Left renal cortex interstitium (tissue), 4 donors: ENCODE measurements at regions not wholly inside any gene's neighbourhood (a gene's known extent, or its start where the extent isn't known, plus 50 kb on each side); places are given as distances from the start of the nearest gene placed in this dataset.

Experiments
- DNase-seq, 4 donors: peaks; one replicate each; pipeline ENCODE4 v3.0.0-alpha.2; 2013; ENCODE audit warnings: low read depth in 4 of 4, low spot score in 2 of 4, missing footprints in 1 of 4

DNA sequence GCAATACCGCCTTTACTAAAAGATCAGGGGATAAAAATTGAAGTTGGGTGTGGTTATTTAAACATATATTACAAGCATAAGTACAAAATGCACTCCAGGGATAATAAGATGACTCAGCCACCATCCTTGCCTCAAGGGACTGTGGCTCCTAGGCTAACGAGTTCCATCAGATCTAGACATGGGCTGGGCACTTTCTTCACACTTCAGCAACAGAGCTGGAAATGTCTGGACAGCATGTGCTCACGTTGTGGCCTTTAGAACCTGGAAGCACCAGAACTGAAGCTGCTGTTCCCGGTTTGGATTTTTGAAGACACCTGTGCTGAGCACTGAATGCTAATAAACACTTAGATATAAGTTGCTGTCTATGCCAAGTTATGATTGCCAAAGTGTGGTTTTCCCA lies 384.2 kb upstream of the SALL3 start:
- DNase-seq = no peak

GRCh38 chr18:78595924-78596573 lies 383.6 kb upstream of the SALL3 start:
- no peak for DNase-seq

- DNase-seq = no peak
Measured at GRCh38 chr18:78596794-78597345, 382.7 kb upstream of the SALL3 start.

DNA sequence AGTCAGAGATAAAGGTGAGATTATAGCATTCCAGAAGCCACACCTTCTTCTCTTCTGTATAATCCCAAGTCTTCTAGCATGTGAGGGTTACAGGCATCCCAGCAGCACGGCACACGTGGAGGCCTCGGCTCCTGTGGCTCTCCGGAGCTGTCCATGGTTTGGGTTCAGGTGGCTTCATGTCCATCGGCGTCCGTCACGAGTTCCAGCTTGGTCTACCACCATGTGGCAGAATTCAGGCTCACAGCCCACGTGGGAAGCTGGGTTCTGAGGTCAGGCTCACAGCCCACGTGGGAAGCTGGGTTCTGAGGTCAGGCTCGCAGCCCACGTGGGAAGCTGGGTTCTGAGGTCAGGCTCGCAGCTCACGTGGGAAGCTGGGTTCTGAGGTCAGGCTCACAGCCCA lies 378.3 kb upstream of the SALL3 start:
- no peak for DNase-seq

DNA sequence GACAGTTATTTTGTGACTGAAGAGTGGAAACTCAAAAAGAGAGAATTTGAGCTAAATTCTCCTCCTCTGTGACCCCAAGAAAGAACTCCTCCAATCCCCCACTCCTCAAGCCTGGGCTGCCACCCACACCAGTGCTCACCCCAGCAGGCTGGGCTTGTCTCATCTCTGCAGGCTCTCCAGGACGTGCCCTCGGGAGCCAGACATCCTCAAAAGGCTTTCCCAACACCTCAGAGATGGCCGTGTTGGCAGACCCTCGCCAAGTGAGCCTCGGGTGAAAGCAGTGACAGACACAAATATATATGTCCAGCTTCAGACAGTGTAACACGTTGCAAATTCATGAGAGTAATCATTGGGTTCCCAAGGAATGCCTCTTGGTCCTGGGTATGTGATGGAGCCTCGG lies 377.7 kb upstream of the SALL3 start:
- DNase-seq = no peak

DNA sequence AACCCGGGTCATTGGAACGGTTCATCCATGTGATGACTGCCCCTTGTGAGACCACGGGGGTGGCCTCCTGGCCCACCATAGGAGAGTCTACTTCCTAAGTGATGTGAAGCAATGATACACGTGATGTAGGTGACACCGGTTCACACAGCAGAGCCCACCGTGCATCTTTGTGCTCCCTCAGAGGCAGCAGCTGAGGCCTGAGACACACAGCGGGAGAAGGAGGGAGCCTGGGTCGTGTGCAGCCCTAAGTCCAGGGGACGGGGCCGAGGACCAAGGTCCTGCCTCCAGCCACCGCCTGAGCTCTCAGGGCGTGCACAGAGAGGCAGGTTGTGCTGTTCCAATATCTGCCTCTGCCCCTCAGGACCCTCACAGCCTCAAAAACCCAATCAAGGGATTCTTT lies 377.2 kb upstream of the SALL3 start:
- no peak for DNase-seq

DNA sequence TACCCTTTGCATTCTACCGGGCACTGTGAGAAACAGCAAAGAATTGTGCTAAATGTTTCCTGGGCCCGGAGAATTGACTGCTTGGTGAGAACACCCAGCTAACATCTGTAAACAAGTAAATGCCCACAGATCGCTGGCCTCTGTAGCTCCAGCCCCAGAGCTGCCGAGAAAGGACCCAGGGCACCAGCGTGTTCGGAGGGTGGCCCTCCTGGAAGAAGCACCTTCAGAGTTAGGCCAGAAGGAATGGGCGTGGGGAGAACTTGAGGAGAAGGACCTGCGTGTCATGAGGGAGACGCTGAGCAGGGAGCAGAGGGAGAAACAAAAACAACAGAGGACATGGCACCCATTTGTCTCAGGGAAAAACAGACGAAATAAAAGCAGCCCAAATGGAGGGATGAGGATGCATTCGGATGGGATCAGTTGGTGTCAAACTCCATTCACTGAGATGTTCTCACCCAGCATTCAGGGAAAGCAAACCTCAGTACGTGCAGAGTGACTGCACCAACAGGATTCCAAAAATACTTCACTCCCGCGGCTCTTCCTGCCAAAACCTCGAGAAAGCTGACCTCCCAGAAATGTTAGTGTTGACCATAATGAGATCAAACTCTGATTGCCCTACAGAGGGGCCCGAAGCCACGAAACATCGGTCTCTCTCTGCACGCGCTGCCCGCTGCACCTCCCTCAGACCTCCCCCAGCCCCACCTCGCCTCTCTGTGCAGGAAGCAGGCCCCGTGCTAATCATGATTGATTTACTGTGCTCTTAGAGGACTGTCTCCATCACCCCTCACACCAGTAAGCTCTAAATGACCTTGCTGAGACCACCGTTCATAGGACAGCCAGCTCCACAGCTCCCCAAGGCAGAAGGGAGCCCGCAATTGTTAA lies 376.3 kb upstream of the SALL3 start:
- DNase-seq = no peak

DNA sequence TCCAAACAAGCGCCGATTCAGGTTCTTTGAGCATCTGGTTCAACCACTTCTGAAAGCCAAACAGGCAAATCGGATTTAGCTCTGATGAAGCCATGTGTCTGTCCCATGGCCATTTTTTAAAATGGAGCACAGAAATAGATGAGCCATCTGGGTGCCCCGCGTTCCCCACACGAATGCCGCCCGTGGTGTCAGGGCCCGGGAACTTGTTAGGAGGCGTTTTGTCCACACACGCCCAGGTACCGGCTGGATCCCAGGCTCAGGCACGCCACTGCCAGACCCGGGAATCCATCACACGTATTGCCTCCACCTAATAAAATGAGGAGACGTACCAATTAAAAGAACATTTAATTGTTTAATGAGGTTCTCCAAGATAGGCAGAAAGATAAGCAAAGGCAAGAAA lies 374.4 kb upstream of the SALL3 start:
- no peak for DNase-seq

DNA sequence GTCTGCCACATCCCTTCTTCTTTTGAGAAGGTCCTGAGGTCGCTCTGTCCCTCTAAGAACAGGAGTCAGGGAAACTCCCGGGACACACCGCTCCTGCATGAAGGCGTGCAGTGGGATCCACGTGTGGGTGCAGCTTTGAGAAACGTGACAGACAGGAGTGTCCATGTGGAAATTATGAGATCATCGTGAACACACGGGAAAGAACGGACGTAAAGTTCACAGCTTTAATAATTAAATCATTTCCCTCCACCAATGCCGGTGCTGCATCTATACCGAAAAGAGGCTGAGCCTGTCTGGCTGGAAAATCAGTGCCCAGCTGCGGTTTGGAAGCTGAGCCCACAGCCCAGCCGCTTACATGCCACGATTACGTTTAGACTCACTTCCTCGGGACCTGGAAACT lies 372.4 kb upstream of the SALL3 start:
- DNase-seq = no peak

GRCh38 chr18:78607784-78608183 lies 371.8 kb upstream of the SALL3 start:
- DNase-seq = no peak

DNA sequence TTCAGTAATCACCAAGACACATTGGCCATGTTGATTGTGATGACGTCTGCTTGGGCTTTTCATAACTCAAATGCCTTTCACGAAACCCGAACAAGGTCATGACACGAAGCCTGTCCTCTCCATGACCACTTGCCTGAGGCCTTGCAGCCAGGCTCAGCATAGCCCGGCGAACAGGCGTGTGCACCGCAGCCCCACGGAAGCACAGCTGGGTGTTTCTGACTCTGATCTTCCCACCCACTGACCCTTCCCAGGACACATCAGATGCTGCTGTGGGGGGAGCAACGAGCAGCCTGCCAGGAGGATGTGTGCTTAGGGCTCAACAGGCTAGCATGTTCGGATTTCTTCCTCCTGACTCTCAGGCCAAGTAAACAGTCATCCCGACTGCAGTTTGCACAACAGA lies 369.4 kb upstream of the SALL3 start:
- DNase-seq = no peak

DNA sequence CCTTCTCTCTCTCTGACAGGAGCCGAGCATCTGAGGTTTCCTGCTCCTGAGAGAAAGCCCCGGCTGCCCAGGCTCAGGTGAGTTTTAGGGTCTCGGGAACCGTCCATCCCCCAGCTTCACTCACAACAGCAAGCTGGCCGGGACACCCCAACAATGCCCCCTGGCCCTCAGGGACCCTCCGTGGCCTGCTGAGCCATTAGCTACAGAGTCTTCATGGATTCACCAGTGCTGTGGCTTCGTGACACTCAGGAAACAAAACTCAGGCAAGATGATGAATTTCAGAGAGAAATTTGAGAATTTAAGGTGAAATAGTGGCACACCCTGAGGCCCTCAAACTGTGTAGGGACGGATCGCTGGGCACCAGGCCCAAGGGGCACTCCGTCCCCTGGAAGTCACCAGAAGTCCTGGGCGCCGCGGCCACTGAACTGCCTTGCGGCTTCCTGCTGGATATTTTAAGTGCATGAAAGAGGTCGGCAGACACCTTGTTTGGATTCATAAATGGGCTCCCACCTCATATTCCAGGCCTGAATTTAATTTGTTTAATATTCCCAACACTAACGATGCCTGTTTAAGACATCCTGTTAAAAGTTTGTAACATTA lies 368.3 kb upstream of the SALL3 start:
- DNase-seq = no peak

DNA sequence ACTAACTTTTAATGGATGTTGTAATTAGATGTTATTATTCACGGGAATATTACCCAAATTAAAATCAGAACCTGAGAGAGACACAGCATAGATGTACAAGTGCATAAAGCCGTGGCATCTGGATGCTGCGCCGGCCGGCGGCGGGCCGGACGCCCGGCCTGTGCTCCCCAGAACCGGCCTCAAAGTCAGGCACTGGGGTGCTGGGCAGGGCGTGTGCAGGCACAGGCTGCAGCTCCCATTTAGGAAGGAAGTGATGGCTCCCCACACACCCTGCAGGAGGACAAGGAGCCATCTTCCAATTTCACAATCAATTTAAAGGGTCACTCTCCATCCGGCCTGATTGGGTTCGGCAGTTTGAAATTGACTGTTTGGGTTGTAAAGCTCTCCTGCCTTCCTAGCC lies 367.7 kb upstream of the SALL3 start:
- no peak for DNase-seq

- no peak for DNase-seq
Measured at GRCh38 chr18:78612318-78612717, 367.3 kb upstream of the SALL3 start.

DNA sequence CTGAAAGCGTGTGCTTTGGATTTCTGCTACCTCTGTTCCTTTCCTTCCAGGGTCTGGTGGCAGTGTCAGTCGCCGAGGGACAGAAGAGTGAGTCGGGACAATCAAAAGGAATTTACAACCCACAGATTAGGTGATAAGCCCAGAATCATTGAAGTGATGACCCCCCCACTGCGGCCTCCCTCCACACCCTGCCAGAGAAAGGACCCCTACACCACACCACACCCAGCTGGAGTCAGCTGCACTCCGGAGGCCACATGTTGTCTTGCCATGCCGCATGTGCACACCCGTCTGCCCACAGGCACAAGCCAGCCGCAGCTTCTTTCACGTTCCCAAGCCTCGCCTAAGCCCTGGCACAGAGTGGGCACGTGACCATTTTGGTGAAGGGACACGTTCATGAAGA lies 366.8 kb upstream of the SALL3 start:
- no peak for DNase-seq

DNA sequence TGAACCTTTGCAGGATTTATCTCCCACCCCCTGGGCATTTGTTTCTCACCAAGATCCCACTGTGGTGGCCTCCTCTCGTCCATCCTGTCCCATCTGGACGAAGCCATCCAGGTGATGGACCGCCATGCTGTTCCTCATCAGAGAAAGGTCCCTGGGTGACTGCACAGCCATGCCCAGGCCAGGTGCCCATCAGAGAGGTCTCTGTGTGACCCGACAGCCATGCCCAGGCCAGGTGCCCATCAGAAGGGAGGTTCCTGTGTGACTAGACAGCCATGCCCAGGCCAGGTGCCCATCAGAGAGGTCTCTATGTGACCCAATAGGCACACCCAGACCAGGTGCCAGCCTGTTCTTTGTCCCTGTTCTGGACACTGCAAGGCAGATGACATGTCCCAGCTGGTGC lies 360.9 kb upstream of the SALL3 start:
- DNase-seq = no peak

DNA sequence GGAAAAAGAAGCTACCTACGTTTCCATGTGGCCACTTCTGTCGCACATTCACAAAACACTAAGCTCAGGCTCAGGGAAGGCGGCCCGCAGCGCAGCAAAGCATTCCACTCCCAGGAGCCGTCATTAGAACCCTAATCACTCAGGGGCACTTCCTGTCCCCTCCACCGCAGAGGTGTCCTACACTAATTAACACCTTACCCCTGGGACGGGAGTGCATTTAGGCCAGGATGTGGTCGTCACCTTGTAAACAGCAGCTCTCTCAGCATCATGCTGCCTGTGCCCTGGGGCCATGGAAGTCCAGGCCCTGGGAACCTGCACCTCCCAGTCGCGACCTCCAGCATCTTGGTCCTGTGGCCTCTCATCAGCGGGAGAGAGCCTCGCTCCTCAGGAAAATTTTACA lies 359.8 kb upstream of the SALL3 start:
- no peak for DNase-seq

DNA sequence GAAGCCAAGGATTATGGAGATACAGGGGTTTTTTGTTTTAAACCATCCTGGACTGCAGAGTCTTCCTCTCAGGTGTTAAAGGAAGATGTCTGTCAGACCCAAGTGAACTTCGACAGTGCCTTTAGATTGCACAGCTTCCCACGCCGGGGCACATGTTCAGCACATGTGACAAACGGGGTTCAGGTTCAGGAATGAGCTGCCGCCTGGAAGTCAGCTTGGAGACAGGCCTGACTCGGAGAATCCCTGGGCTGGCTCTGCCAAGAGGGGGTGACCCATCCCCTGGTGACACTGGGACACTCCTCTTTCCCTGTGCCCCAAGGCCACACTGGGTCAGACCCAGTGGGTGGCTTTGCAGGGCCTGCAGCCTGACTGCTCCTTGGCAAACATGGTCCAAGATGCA lies 359.3 kb upstream of the SALL3 start:
- no peak for DNase-seq

DNA sequence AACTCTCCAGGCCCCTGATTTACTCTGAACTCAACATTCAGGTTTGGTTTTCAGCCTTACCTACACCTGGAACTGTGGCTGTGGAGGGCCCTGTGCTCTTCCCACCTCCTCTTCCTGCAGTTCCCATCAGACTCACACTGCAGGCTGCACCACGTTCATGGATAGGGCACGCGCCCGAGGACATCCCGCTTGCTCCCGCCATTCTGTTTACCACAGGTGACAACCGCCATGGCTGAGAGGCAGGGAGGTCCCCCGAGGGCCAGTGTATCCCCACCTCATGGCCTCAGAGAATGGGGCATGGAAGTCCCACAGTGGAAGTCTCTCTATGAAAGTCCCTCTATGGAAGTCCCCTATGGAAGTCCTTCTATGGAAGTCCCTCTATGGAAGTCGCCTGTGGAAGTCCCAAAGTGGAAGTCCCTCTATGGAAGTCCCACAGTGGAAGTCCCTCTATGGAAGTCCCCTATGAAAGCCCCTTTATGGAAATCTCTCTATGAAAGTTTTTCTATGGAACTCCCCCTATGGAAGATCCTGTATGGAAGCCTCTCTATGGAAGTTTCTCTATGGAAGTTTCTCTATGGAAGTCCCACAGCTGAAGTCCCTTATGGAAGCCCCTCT lies 358.4 kb upstream of the SALL3 start:
- DNase-seq = no peak

GRCh38 chr18:78622251-78622906 lies 357.2 kb upstream of the SALL3 start:
- DNase-seq = no peak
